H9 (cell line): ENCODE measurements at regions not wholly inside any gene's neighbourhood (a gene's known extent, or its start where the extent isn't known, plus 50 kb on each side); places are given as distances from the start of the nearest gene placed in this dataset.

Source experiments
- DNase-seq: peaks from one replicate; pipeline ENCODE4 v3.0.0-alpha.2; 2017
- H2AFZ ChIP-seq: one replicate; pipeline ENCODE4 v1.6.1; 2013; ENCODE audit warnings: mild to moderate bottlenecking, low read length, control low read depth, moderate library complexity
- H2AK5ac ChIP-seq: 2 replicates; pipeline ENCODE4 v1.6.1; 2013; ENCODE audit warnings: low read length, control low read depth, mixed read lengths; ENCODE audit not compliant: insufficient read length
- H2BK120ac ChIP-seq: one replicate; pipeline ENCODE4 v1.6.1; 2013; ENCODE audit warnings: low read depth, mild to moderate bottlenecking, low read length, control low read depth, inconsistent platforms; ENCODE audit not compliant: poor library complexity, severe bottlenecking
- H2BK12ac ChIP-seq: 2 replicates; pipeline ENCODE4 v1.6.1; 2013; ENCODE audit warnings: low read length, control low read depth, mixed read lengths, low read depth; ENCODE audit not compliant: insufficient read length
- H2BK15ac ChIP-seq: 2 replicates; pipeline ENCODE4 v1.6.1; 2013; ENCODE audit warnings: low read depth, low read length, control low read depth
- H2BK20ac ChIP-seq: one replicate; pipeline ENCODE4 v1.6.1; 2013; ENCODE audit warnings: low read depth, mild to moderate bottlenecking, low read length, control low read depth, inconsistent platforms; ENCODE audit not compliant: poor library complexity, severe bottlenecking
- H2BK5ac ChIP-seq: 2 replicates; pipeline ENCODE4 v1.6.1; 2013; ENCODE audit warnings: low read length, control low read depth, mixed read lengths; ENCODE audit not compliant: insufficient read length
- H3K14ac ChIP-seq: 2 replicates; pipeline ENCODE4 v1.6.1; 2013; ENCODE audit warnings: low read length, control low read depth; ENCODE audit not compliant: insufficient read depth
- H3K18ac ChIP-seq: 2 replicates; pipeline ENCODE4 v1.6.1; 2013; ENCODE audit warnings: low read depth, mild to moderate bottlenecking, mixed read lengths, low read length, control low read depth; ENCODE audit not compliant: insufficient read length
- H3K23ac ChIP-seq: 2 replicates; pipeline ENCODE4 v1.6.1; 2013; ENCODE audit warnings: low read length, control low read depth, mixed read lengths, low read depth; ENCODE audit not compliant: insufficient read length
- H3K23me2 ChIP-seq: 2 replicates; pipeline ENCODE4 v1.6.1; 2013; ENCODE audit warnings: low read depth, mild to moderate bottlenecking, mixed read lengths, low read length, control low read depth; ENCODE audit not compliant: insufficient read length, poor library complexity, severe bottlenecking
- H3K27ac ChIP-seq: 2 replicates; pipeline ENCODE4 v1.5.1; 2013; ENCODE audit warnings: low read length, control low read depth, mixed read lengths, low read depth; ENCODE audit not compliant: insufficient read length
- H3K27me3 ChIP-seq: 2 replicates; pipeline ENCODE4 v1.6.1; 2013; ENCODE audit warnings: low read length, control low read depth, inconsistent platforms; ENCODE audit not compliant: insufficient read depth
- H3K4ac ChIP-seq: 2 replicates; pipeline ENCODE4 v1.6.1; 2013; ENCODE audit warnings: low read depth, mild to moderate bottlenecking, control low read depth, inconsistent platforms, low read length, moderate library complexity
- H3K4me1 ChIP-seq: 2 replicates; pipeline ENCODE4 v1.6.1; 2013; ENCODE audit warnings: low read length, control low read depth, inconsistent platforms; ENCODE audit not compliant: insufficient read depth
- H3K4me2 ChIP-seq: 2 replicates; pipeline ENCODE4 v1.6.1; 2013; ENCODE audit warnings: low read length, control low read depth, mixed read lengths; ENCODE audit not compliant: insufficient read length, insufficient read depth
- H3K56ac ChIP-seq: 2 replicates; pipeline ENCODE4 v1.6.1; 2013; ENCODE audit warnings: low read depth, mild to moderate bottlenecking, mixed read lengths, low read length, control low read depth; ENCODE audit not compliant: insufficient read length
- H3K79me1 ChIP-seq: 2 replicates; pipeline ENCODE4 v1.6.1; 2013; ENCODE audit warnings: low read depth, mild to moderate bottlenecking, moderate library complexity, low read length, control low read depth, inconsistent platforms; ENCODE audit not compliant: insufficient read depth, poor library complexity, severe bottlenecking
- H3K79me2 ChIP-seq: 2 replicates; pipeline ENCODE4 v1.6.1; 2013; ENCODE audit warnings: low read length, control low read depth, inconsistent platforms; ENCODE audit not compliant: insufficient read depth
- H3K9ac ChIP-seq: 2 replicates; pipeline ENCODE4 v1.6.1; 2013; ENCODE audit warnings: low read length, control low read depth, mixed read lengths; ENCODE audit not compliant: insufficient read length; ENCODE audit errors: extremely low read depth
- H3K9me3 ChIP-seq: one replicate; pipeline ENCODE4 v1.6.1; 2013; ENCODE audit warnings: low read depth, low read length, inconsistent platforms; ENCODE audit not compliant: control insufficient read depth
- H3T11ph ChIP-seq: one replicate; pipeline ENCODE4 v1.6.1; 2013; ENCODE audit warnings: mild to moderate bottlenecking, low read length, control low read depth, inconsistent platforms
- H4K20me1 ChIP-seq: one replicate; pipeline ENCODE4 v1.6.1; 2013; ENCODE audit not compliant: control insufficient read depth, insufficient read length, insufficient read depth
- H4K5ac ChIP-seq: 2 replicates; pipeline ENCODE4 v1.6.1; 2013; ENCODE audit warnings: low read depth, mild to moderate bottlenecking, mixed read lengths, low read length, control low read depth; ENCODE audit not compliant: insufficient read length
- H4K8ac ChIP-seq: replicated peaks from 2 replicates; pipeline ENCODE4 v1.6.1; 2013; ENCODE audit warnings: low read length, control low read depth, mixed read lengths, low read depth; ENCODE audit not compliant: insufficient read length
- H4K91ac ChIP-seq: 2 replicates; pipeline ENCODE4 v1.6.1; 2013; ENCODE audit warnings: low read depth, mild to moderate bottlenecking, moderate library complexity, mixed read lengths, low read length, control low read depth; ENCODE audit not compliant: insufficient read length
- H3K27ac Mint-ChIP-seq, 3 experiments: 2 replicates in 2 of 3; 3 replicates in 1 of 3; pipeline ENCODE4 v1.8.0; 2020 to 2021; ENCODE audit warnings: mixed read lengths in 3 of 3, mild to moderate bottlenecking in 1 of 3, moderate library complexity in 1 of 3
- H3K27me3 Mint-ChIP-seq: 2 replicates; pipeline ENCODE4 v1.8.0; 2021; ENCODE audit warnings: low read depth, mild to moderate bottlenecking, moderate library complexity, mixed read lengths
- H3K36me3 Mint-ChIP-seq, 3 experiments: 2 replicates in 2 of 3; 3 replicates in 1 of 3; pipeline ENCODE4 v1.8.0; 2020 to 2021; ENCODE audit warnings: low read depth in 3 of 3, mixed read lengths in 3 of 3; ENCODE audit not compliant: insufficient read depth in 1 of 3
- H3K4me1 Mint-ChIP-seq, 2 experiments: 2 replicates each; pipeline ENCODE4 v1.8.0; 2020; ENCODE audit warnings: mixed read lengths in 2 of 2
- H3K4me3 Mint-ChIP-seq, 2 experiments: 2 replicates in 1 of 2; 3 replicates in 1 of 2; pipeline ENCODE4 v1.8.0; 2020 to 2021; ENCODE audit warnings: mild to moderate bottlenecking in 2 of 2, mixed read lengths in 2 of 2, moderate library complexity in 1 of 2
- H3K9me3 Mint-ChIP-seq, 2 experiments: 2 replicates in 1 of 2; 3 replicates in 1 of 2; pipeline ENCODE4 v1.8.0; 2020; ENCODE audit warnings: mild to moderate bottlenecking in 2 of 2, mixed read lengths in 2 of 2, moderate library complexity in 1 of 2
- WGBS: extraction: QIAGEN DNeasy Blood & Tissue Kit; methylation state at CpG from one replicate; pipeline ENCODE4 v1.1.7; 2013; ENCODE audit warnings: missing lambda C conversion rate, low lambda C conversion rate, mixed read lengths; ENCODE audit not compliant: insufficient read length; ENCODE audit errors: extremely low coverage; 5-methylcytosine and 5-hydroxymethylcytosine counted together
- TF ChIP-seq, protein P1 (sequence below): fragments of 200-600 bp; sonication (generic); conservative IDR thresholded peaks from 3 replicates; pipeline ENCODE4 v1.8.0; 2021; ENCODE audit warnings: antibody characterized with exemption, mild to moderate bottlenecking

DNA sequence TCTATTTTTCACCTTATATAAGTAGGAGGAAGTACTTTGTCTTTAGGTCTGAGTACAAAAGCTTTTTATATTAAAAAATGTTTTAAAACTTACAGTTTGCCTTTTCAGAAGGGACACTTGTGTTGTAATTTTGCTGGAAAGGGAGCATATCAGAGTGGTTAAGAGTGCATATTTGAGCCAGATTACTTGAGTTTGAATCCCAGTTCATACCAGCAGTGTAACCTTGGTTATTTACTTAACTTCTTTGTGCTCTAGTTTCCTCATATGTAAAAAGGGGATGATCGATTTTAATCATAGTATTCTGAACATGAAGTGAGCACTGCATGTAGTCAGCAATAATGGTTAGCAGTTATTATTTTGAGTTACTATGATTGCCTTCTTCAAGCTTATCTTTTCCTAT is 78.3 kb upstream of the SLC4A4 start:
- no peak overlapping the region for H2BK15ac ChIP-seq
- H2AFZ ChIP-seq: no peak overlapping the region
- no peak for DNase-seq
- no peaks in the 10 kb centered on the region for H3K79me1 ChIP-seq
- H3K4me2 ChIP-seq: no peak overlapping the region
- H3K23me2 ChIP-seq: no peaks in the 10 kb centered on the region
- H3K4ac ChIP-seq: no peak overlapping the region
- no peak overlapping the region for H3K23ac ChIP-seq
- H3K27ac ChIP-seq: no peak overlapping the region
- H3K79me2 ChIP-seq: no peaks in the 10 kb centered on the region
- H4K8ac ChIP-seq: no peak overlapping the region
- no peaks in the 10 kb centered on the region for H3K9me3 ChIP-seq
- H4K20me1 ChIP-seq: no peaks in the 10 kb centered on the region
- H4K5ac ChIP-seq: no peak overlapping the region
- no peaks in the 10 kb centered on the region for H3K27me3 ChIP-seq
- H2BK12ac ChIP-seq: no peak overlapping the region
- H4K91ac ChIP-seq: no peak overlapping the region
- no peak overlapping the region for H3K18ac ChIP-seq
- no peak overlapping the region for H3T11ph ChIP-seq
- H2AK5ac ChIP-seq: no peak overlapping the region
- H3K56ac ChIP-seq: no peak overlapping the region
- H3K14ac ChIP-seq: no peak overlapping the region
- H3K4me1 Mint-ChIP-seq: peaks cover 0 to 8% of the 10 kb centered on the region in 2 experiments; a peak in 2 of 4 replicates
- H3K27ac Mint-ChIP-seq: no peak overlapping the region
- no peaks in the 10 kb centered on the region for H3K27me3 Mint-ChIP-seq
- H3K9me3 Mint-ChIP-seq: no peaks in the 10 kb centered on the region
- no peak overlapping the region for H2BK120ac ChIP-seq
- no peaks in the 10 kb centered on the region for H3K36me3 Mint-ChIP-seq
- H2BK20ac ChIP-seq: no peak overlapping the region
- WGBS: no CpG with 5 or more reads among the region's 1 CpG
- TF ChIP-seq, protein P1, sequence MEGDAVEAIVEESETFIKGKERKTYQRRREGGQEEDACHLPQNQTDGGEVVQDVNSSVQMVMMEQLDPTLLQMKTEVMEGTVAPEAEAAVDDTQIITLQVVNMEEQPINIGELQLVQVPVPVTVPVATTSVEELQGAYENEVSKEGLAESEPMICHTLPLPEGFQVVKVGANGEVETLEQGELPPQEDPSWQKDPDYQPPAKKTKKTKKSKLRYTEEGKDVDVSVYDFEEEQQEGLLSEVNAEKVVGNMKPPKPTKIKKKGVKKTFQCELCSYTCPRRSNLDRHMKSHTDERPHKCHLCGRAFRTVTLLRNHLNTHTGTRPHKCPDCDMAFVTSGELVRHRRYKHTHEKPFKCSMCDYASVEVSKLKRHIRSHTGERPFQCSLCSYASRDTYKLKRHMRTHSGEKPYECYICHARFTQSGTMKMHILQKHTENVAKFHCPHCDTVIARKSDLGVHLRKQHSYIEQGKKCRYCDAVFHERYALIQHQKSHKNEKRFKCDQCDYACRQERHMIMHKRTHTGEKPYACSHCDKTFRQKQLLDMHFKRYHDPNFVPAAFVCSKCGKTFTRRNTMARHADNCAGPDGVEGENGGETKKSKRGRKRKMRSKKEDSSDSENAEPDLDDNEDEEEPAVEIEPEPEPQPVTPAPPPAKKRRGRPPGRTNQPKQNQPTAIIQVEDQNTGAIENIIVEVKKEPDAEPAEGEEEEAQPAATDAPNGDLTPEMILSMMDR: no peak
- no peak overlapping the region for H3K4me3 Mint-ChIP-seq
- H3K4me1 ChIP-seq: peaks cover 5% of the 10 kb centered on the region; the same call in 1 of the 2 replicates
- no peak overlapping the region for H3K9ac ChIP-seq
- no peak overlapping the region for H2BK5ac ChIP-seq
